H1 (cell line): ENCODE measurements at regions not wholly inside any gene's neighbourhood (a gene's known extent, or its start where the extent isn't known, plus 50 kb on each side); places are given as distances from the start of the nearest gene placed in this dataset.

Experiments
- CEBPB ChIP-seq: IDR thresholded peaks from 2 replicates; pipeline ENCODE4 v1.6.1; 2012; ENCODE audit warnings: low read depth, low read length
- GABPA ChIP-seq: IDR thresholded peaks from 2 replicates; pipeline ENCODE4 v1.6.1; 2011; ENCODE audit warnings: mild to moderate bottlenecking, low read length, moderate library complexity, borderline replicate concordance; ENCODE audit not compliant: insufficient read depth
- NRF1 ChIP-seq: IDR thresholded peaks from 2 replicates; pipeline ENCODE4 v1.6.1; 2011; ENCODE audit warnings: mild to moderate bottlenecking, low read depth, low read length, improper control_type of control experiment
- SP1 ChIP-seq: IDR thresholded peaks from 2 replicates; pipeline ENCODE4 v1.6.1; 2011; ENCODE audit warnings: low read depth, low read length
- TF ChIP-seq, protein P1 (sequence below): IDR thresholded peaks from 2 replicates; pipeline ENCODE4 v1.6.1; 2012; ENCODE audit warnings: inconsistent platforms

DNA sequence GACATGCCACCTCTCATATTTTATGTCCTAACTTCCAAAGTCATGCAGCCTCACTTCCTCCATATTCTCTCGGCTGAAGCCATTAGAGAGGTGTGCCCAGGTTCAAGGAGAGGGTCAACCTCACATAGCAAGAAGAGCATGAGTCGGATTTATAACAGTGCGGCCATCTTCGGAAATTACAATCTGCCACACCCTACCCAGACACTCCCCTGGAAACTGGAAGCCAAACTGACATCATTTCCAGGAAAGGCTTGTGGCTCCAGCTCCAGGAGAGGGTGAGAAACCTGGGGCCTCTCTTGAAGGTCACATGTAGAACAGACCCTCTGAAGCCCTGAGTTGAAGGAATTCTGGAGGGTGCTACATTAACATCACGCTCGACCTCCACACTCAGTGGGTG lies 73.5 kb downstream of the RRAGC start (continued):
- TF ChIP-seq, protein P1, sequence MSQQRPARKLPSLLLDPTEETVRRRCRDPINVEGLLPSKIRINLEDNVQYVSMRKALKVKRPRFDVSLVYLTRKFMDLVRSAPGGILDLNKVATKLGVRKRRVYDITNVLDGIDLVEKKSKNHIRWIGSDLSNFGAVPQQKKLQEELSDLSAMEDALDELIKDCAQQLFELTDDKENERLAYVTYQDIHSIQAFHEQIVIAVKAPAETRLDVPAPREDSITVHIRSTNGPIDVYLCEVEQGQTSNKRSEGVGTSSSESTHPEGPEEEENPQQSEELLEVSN: no peak
- TF ChIP-seq NRF1: no peak
- no peak for TF ChIP-seq CEBPB
- no peak for TF ChIP-seq GABPA
- no peak for TF ChIP-seq SP1
